SK-N-SH treated with all-trans-retinoic acid at 6 μM for 48 hours (cell line): ENCODE measurements at regions not wholly inside any gene's neighbourhood (a gene's known extent, or its start where the extent isn't known, plus 50 kb on each side); places are given as distances from the start of the nearest gene placed in this dataset.

ENCODE experiments used
- ATAC-seq: fragments of 200-7000 bp; cut with Tn5 transposase; 3 replicates; pipeline ENCODE4 v1.9.1; 2020; ENCODE audit warnings: mild to moderate bottlenecking, moderate library complexity
- ARNTL ChIP-seq: fragments of 450-650 bp; formaldehyde crosslinking; IDR thresholded peaks from 2 replicates; pipeline ENCODE4 v1.5.0; 2020; ENCODE audit warnings: low read depth, mild to moderate bottlenecking, moderate library complexity, borderline replicate concordance
- BACH2 ChIP-seq: fragments of 250-450 bp; sonication (Bioruptor Pico); IDR thresholded peaks from 2 replicates; pipeline ENCODE4 v1.9.0; 2021; ENCODE audit warnings: mild to moderate bottlenecking, borderline replicate concordance
- CREB5 ChIP-seq: fragments of 250-450 bp; sonication (Bioruptor Pico); IDR thresholded peaks from 2 replicates; pipeline ENCODE4 v1.5.1; 2020; ENCODE audit warnings: low read depth, mild to moderate bottlenecking, moderate library complexity
- CSRNP3 ChIP-seq: fragments of 250-450 bp; sonication (Bioruptor Pico); IDR thresholded peaks from 2 replicates; pipeline ENCODE4 v1.5.1; 2021; ENCODE audit warnings: mild to moderate bottlenecking, moderate library complexity
- ESRRG ChIP-seq: fragments of 250-450 bp; sonication (Bioruptor Pico); IDR thresholded peaks from 2 replicates; pipeline ENCODE4 v1.6.1; 2021; ENCODE audit warnings: mild to moderate bottlenecking
- GLIS3 ChIP-seq: fragments of 250-450 bp; sonication (Bioruptor Pico); IDR thresholded peaks from 2 replicates; pipeline ENCODE4 v1.5.0; 2020; ENCODE audit warnings: mild to moderate bottlenecking, moderate library complexity
- ISL1 ChIP-seq: fragments of 250-450 bp; sonication (Bioruptor Pico); IDR thresholded peaks from 2 replicates; pipeline ENCODE4 v2.1.2; 2022; ENCODE audit warnings: mild to moderate bottlenecking, moderate library complexity
- OSR1 ChIP-seq: fragments of 250-450 bp; sonication (Bioruptor Pico); IDR thresholded peaks from 2 replicates; pipeline ENCODE4 v1.8.0; 2022; ENCODE audit warnings: moderate library complexity, mild to moderate bottlenecking, inconsistent platforms
- PATZ1 ChIP-seq: fragments of 250-450 bp; sonication (Bioruptor Pico); IDR thresholded peaks from 2 replicates; pipeline ENCODE4 v1.8.0; 2020; ENCODE audit warnings: mild to moderate bottlenecking, moderate library complexity, borderline replicate concordance
- PPARA ChIP-seq: fragments of 250-450 bp; sonication (Bioruptor Pico); IDR thresholded peaks from 2 replicates; pipeline ENCODE4 v1.5.0; 2020; ENCODE audit warnings: mild to moderate bottlenecking, borderline replicate concordance
- RARB ChIP-seq: fragments of 250-450 bp; sonication (Bioruptor Pico); IDR thresholded peaks from 2 replicates; pipeline ENCODE4 v1.8.0; 2021; ENCODE audit warnings: mild to moderate bottlenecking, moderate library complexity
- SNAI2 ChIP-seq: fragments of 250-450 bp; sonication (Bioruptor Pico); IDR thresholded peaks from 2 replicates; pipeline ENCODE4 v1.5.0; 2020; ENCODE audit warnings: mild to moderate bottlenecking, moderate library complexity
- TCF4 ChIP-seq: fragments of 250-450 bp; sonication (Bioruptor Pico); IDR thresholded peaks from 2 replicates; pipeline ENCODE4 v1.8.0; 2021; ENCODE audit warnings: mild to moderate bottlenecking, moderate library complexity, borderline replicate concordance
- TOX ChIP-seq: fragments of 250-450 bp; sonication (Bioruptor Pico); IDR thresholded peaks from 2 replicates; pipeline ENCODE4 v1.8.0; 2021; ENCODE audit warnings: mild to moderate bottlenecking, moderate library complexity, borderline replicate concordance
- TSHZ2 ChIP-seq: fragments of 250-450 bp; sonication (Bioruptor Pico); IDR thresholded peaks from 2 replicates; pipeline ENCODE4 v1.5.0; 2020; ENCODE audit warnings: mild to moderate bottlenecking, moderate library complexity
- ZC3H10 ChIP-seq: fragments of 250-450 bp; sonication (Bioruptor Pico); IDR thresholded peaks from 2 replicates; pipeline ENCODE4 v1.5.1; 2021; ENCODE audit warnings: mild to moderate bottlenecking, moderate library complexity
- ZFP3 ChIP-seq: fragments of 250-450 bp; sonication (Bioruptor Pico); IDR thresholded peaks from 2 replicates; pipeline ENCODE4 v1.5.0; 2020; ENCODE audit warnings: mild to moderate bottlenecking, moderate library complexity
- ZFP30 ChIP-seq: fragments of 450-650 bp; formaldehyde crosslinking; IDR thresholded peaks from 2 replicates; pipeline ENCODE4 v1.5.0; 2022; ENCODE audit warnings: mild to moderate bottlenecking, moderate library complexity
- ZNF565 ChIP-seq: fragments of 450-650 bp; formaldehyde crosslinking; conservative IDR thresholded peaks from 2 replicates; pipeline ENCODE4 v1.5.0; 2020; ENCODE audit warnings: low read depth, mild to moderate bottlenecking, moderate library complexity
- ZNF70 ChIP-seq: fragments of 450-650 bp; formaldehyde crosslinking; IDR thresholded peaks from 2 replicates; pipeline ENCODE4 v1.5.0; 2020; ENCODE audit warnings: mild to moderate bottlenecking, moderate library complexity
- ZNF8 ChIP-seq: fragments of 450-650 bp; formaldehyde crosslinking; IDR thresholded peaks from 2 replicates; pipeline ENCODE4 v1.5.0; 2020; ENCODE audit warnings: mild to moderate bottlenecking, moderate library complexity

GRCh38 chr6:147001621-147002020 lies 202.6 kb upstream of the STXBP5 start:
- TF ChIP-seq PPARA (CRISPR knock-in tag) (no peak), TSHZ2 (CRISPR knock-in tag) (no peak), GLIS3 (CRISPR knock-in tag) (no peak), BACH2 (CRISPR knock-in tag) (no peak), ZC3H10 (CRISPR knock-in tag) (no peak), OSR1 (CRISPR knock-in tag) (no peak), CREB5 (no peak), CSRNP3 (no peak), RARB (no peak), TOX (CRISPR knock-in tag) (no peak), ISL1 (no peak), ZNF70 (CRISPR knock-in tag) (no peak), ARNTL (no peak), ZNF565 (CRISPR knock-in tag) (no peak), TCF4 (no peak), ZFP3 (CRISPR knock-in tag) (no peak), ZNF8 (CRISPR knock-in tag) (no peak), ESRRG (no peak), ZFP30 (CRISPR knock-in tag) (no peak), SNAI2 (CRISPR knock-in tag) (no peak)
- no peak for ATAC-seq

GRCh38 chr6:147003186-147003585 lies 201.0 kb upstream of the STXBP5 start:
- TF ChIP-seq PPARA (CRISPR knock-in tag) (no peak), ZC3H10 (CRISPR knock-in tag) (no peak), PATZ1 (CRISPR knock-in tag) (no peak), TSHZ2 (CRISPR knock-in tag) (no peak), TCF4 (no peak), ISL1 (no peak)
- no peak for ATAC-seq

- no peak for ATAC-seq
- TF ChIP-seq TCF4: no peak
- no peak for TF ChIP-seq BACH2 (CRISPR knock-in tag)
- TF ChIP-seq TSHZ2 (CRISPR knock-in tag): no peak
- no peak for TF ChIP-seq PATZ1 (CRISPR knock-in tag)
- TF ChIP-seq CREB5: no peak
Observed at GRCh38 chr6:147005499-147005898, 198.7 kb upstream of the STXBP5 start.
